Astrocyte of the hippocampus (primary cell): ENCODE measurements at regions not wholly inside any gene's neighbourhood (a gene's known extent, or its start where the extent isn't known, plus 50 kb on each side); places are given as distances from the start of the nearest gene placed in this dataset.
A peak's percentile ranks its signal among the peaks of the same experiment; 100 is the strongest.
"Not testable (repeated sequence)": the region's sequence is repeated elsewhere in the genome, so short reads cannot be mapped to it uniquely, and the experiment has no call there.

Source experiments
- DNase-seq: peaks from one replicate; pipeline ENCODE4 v3.0.0; 2011; ENCODE audit warnings: low read depth, low spot score

DNA sequence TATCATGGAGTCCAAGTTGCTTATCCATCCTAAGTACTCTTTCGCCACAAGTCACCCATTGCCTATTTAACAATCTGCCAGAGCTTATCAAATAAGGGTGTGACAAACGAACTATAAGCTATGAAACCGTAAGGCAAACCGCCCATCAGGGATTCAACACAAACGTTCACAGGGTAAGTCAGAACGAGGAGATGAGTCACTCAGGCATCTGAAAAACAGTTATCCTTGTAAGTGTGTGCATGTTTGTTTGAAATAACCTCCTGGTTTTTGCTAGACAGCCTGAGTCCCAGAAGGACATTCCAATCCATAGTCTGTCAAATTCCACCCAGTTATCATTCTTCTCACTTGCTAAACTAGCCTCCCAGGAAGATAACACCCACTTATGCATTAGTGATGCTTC is 299.1 kb downstream of the PAX3 start:
- DNase-seq = peak; percentile 61

DNA sequence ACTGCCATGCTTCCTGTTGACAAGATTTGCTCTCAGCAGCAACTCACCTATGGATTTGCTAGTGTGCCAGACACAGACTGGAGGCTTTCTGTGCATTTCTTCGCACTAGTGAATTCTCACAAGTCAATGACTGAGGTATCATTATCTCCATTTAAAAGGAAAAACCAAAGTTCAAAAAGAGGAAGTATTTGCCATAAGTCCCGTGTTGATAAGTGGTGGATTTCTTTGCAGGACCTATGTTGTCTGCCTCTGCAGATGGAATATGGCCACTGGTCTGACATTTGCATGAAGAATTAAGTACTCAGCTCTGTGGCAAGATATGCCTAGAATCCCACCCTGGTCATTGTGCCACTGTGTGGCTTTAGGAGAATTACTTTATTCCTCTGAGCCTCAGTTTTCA is 299.6 kb downstream of the PAX3 start:
- DNase-seq = no peak

DNA sequence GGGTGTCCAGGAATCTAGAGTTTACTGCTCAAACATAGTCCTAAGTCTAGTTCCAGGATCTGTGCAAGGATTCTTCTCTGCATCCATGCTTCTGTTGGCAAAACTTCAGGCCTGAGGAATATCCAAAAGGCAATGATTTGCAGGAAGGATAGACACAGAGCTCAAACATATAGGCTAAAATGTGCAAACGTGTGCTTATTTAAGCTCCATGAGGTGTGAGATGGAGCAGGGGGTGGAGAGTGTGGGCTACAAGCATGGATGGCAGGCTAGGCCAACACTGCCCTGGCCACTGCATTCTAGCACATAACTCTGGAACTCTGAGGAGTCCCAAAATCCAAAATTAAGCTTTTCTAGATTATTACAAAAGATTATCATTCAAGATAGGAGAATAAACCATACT is 301.1 kb downstream of the PAX3 start:
- DNase-seq = no peak

DNA sequence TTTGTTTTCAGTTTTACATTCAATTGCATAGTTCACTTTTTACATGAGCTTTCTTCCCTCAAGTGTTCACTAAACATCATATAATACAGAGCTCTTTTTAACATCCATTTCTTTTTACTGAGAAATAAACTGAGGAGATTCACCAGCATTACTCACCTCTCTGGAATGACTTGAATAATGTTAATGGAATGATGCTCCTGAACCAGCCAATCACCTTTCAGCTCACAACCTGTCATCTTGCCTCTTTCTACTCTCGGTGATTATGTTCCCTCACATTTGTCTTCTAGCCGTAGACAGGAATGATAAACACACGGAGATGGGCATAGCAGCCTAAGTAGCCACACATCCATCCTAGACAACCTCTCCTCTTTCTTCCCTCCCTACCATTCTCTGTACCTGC is 301.7 kb downstream of the PAX3 start:
- DNase-seq = peak; percentile 88

DNA sequence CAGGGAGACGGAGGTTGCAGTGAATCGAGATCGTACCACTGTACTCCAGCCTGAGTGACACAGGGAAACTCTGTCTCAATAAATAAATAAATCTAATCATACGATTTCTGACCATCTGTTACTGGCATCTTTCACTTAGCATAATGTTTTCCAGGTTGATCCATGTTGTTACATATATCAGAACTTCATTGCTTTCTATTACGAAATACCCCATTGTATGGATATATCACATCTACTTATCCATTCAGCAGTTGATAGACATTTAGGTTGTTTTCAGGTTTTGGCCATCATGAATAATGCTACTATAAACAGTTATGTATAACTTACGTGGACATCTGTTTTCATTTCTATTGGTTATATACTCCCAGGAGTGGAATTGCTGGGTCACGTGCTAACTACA is 303.9 kb downstream of the PAX3 start:
- no peak for DNase-seq

DNA sequence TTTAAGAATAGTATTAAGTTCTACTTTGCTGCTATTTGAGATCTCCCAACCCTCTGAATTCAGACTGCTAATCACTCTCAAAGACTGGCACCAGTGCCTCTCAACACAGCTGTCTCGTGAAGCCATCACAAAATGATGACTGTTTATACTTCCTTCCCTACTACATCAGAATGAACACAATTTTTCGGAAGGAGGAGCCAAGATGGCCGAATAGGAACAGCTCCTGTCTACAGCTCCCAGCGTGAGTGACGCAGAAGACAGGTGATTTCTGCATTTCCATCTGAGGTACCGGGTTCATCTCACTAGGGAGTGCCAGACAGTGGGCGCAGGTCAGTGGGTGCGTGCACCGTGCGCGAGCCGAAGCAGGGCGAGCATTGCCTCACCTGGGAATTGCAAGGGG is 314.4 kb downstream of the PAX3 start:
- DNase-seq = not testable (repeated sequence)

DNA sequence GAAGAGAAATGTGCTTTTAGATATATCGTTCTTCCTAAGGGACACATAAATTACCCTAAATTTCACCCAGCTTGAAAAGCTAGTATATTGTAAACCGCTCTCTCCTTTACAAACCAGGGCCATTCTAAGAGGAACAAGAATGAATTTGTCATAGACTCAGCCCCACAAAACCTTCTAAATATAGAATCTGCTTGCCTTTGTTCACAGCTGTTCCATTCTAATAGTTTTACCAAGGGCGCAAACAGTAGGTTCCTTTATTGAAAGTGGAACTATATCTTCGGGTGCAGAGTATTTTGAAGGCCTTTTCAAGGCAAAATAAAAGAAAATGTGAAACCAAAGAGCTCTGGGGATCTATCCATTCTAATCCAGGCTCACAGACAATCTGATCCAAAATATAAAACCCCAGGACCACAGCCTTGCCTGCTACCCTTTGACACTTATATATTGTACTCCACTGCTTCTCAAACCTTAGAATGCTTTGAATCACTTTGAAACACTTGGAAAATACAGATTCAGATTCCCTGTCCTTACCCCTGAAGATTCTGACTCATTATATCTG is 316.8 kb downstream of the PAX3 start:
- peak; percentile 6 for DNase-seq

DNA sequence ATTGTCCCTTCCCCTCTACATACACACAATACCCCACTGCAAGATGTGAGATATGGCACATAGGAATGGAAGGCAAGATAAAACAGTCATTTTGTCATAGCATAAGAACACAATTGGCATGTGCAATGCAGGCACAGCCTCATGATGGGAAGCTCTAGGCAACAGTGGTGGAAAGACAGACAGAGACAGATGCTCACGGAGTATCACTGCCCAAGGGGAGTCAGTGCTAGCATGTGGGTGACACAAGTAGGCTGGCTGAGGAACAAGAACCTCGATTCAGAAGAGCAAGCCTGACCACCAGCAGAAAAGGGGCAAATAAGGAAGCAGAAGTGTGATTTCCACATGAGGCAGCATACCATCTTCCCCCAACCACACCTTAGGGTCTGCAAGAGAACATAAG is 323.6 kb downstream of the PAX3 start:
- no peak for DNase-seq

DNA sequence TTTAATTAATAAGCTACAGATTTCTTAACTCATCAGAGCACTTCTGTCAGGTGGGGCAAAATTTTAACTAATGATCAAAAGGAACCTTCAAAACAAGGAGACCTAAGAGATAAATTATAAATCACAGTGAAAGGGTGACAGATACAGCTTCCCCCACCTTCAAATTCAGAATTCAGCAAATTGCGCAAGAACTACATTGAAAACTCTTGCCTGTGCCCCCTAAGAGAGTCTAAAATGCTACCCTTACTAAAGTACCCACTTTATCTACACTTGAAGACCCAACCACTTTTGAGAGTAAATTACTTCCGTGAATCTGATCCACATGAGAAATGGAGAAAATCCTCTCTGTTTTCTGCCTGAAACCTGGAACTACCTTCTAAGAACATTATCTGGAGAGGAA is 324.9 kb downstream of the PAX3 start:
- DNase-seq = no peak

DNA sequence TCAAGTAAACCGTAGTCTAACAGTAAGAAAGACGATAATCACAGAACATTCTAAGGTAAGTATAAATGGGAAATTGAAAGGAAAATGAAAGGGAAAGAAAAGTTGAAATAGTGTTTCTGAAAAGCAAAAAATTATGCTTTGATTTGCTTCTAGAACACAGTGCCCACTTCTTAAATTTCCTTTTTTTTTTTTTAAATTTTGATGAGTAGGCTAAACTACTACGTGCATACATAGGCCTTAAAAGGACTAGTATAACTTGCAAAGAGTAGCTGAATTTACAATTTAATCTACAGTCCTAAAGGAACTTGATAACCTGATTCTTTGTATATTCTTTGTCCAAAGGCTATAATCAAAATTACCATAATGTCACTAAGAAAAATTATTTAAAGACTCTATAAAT is 325.3 kb downstream of the PAX3 start:
- DNase-seq = no peak

DNA sequence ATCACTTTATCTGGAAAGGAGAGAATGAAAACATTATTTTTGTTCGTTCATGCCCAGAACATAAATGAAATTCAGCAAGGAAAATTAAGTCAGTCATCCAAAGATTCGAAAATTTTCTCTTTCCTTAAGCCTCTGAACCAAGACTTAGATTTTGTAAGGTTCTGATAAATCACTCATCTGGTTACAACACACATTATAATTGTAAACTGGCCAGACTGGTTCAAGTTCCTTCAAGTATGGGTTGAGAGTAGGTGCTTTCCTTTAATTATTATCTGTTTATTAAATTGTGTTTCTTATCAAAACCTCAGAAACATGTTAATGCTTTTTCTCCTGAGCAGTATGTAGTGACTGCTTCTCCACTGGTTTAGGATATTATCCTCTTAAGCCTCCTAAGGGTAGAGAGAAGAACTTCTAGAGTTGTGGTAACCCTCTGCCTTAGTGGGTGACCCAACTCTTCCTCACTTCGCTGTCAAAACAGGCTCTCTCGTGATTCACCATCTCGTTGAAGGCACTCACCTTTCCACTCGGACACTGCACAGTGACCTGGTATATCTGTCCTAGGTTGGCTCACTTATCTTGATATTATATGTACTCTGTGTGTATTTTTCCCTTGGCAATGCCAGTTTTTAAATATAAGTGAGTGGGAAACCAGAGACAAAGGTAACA is 325.9 kb downstream of the PAX3 start:
- no peak for DNase-seq

DNA sequence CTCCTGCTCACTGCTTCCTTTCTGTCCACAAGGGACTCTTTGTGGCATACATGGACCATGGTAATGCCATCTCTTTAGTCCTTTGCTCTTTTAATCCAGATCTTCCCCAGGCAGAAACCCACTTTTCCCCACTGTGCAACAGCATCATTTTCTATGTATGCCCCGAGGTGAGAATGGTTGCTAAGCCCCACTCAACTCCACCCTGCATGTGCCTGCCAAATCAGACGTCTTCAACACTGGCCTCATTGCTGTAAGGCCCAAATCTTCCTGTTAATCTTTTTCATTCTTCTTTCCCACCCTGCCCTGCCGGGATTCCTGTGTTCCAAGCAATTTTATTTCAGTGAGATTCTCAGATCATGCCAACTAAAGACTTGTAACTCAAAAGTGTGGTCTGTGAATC is 328.4 kb downstream of the PAX3 start:
- DNase-seq = no peak

DNA sequence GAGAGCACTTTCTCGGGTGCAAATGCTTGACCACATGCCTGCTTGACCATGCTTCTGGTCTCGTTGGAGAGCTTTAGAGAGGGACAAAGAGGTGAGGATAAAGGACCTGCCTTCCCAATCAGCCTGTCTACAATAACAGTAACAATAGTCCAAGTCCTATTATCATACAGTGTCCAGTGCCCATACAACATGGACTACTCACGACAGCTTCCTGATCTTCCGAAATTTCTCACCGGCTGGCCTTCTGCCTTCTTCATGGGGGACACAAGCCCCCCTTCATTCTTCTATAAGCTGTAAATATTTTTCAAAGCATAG is 329.0 kb downstream of the PAX3 start:
- DNase-seq = no peak

DNA sequence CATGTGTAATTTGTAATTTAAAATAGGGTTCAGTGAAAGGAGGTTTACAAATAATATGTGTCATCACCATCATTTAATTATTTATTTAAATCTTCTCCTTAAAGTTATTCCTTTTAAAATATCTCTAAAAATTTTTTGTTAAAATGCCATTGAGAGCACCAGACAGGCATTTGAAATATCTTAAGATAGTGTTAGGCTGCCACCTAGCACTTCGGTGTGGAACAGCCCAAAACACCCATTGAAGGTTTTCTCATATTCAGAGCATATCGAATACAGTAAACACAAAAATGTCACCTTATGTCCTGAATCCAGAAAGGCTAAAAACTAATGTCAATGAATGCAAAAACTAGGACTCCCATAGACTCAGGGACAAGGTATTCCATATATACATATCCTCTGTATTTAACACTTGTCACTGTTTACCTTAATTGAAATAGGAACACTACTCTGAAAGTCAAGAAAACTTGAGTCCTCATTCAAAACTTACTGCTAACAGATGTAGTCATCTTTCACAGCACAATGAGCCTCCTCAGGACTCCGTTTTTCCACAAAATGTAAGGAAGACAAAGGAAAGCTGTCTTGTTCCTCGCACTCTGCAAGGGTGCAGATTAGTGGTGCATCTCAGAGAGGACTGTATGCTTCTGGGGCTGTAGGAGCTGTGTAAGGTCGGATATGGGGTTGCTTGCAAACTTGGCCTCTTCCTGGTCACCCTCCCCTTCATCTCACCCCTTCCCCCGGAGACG is 329.5 kb downstream of the PAX3 start:
- peak; percentile 70 for DNase-seq

DNA sequence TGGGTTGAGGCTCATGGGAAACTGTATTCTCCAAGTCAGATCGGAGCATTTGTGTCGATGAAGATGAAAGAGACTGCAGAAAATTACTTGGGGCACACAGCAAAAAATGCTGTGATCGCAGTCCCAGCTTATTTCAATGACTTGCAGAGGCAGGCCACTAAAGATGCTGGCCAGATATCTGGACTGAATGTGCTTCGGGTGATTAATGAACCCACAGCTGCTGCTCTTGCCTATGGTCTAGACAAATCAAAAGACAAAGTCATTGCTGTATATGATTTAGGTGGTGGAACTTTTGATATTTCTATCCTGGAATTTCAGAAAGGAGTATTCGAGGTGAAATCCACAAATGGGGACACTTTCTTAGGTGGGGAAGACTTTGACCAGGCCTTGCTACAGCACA is 336.6 kb downstream of the PAX3 start:
- DNase-seq = no peak

DNA sequence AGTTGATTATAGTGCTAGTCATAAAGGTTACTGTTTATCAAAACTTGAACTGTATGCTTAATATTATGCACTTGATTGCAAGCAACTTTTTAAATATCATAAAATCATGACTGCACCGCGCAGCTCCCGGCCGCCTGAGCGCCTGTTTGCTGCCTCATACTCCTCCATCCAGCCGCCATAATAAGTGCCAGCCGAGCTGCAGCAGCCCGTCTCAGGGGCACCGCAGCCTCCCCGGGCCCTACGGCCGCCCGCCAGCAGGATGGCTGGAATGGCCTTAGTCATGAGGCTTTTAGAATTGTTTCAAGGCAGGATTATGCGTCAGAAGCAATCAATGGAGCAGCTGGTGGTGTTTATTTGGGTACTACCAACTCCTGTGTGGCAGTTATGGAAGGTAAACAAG is 337.2 kb downstream of the PAX3 start:
- no peak for DNase-seq

DNA sequence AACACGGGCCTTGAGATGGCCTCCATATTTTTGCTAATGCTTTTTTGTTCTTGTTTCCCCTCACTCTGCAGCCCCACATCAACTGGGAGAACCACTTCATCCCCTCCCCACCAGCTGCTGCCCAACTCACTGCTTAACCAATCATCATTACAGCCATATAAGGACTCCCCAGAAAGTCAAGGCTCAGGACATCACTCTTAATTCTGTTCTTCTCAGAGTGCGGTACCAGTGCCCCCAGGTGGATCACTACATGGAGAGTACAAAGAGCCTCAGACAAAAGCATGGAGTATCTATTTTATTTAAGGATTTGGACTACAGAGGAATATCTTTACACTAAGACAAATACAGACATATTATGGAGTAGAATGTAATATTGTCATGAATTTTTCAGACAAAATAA is 340.6 kb downstream of the PAX3 start:
- peak; percentile 47 for DNase-seq

DNA sequence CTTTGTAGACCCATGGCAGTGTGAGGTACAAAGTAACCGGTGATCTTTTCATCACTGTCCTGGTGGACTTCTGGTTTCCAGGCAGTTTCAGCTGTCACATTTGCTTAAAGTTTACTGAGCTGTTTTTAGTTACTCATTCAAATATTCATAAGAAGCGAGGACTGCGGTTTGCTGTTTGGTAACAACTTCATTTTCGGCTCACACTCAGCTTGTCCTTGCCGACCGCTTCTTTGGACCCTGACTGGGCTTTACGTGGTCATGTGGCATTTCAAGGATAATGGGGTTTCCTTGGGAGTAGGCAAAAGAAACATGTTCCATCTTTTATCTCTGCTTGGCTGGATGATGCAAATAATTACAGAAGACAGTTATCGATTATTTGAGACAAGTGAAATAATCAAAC is 350.7 kb downstream of the PAX3 start:
- no peak for DNase-seq

DNA sequence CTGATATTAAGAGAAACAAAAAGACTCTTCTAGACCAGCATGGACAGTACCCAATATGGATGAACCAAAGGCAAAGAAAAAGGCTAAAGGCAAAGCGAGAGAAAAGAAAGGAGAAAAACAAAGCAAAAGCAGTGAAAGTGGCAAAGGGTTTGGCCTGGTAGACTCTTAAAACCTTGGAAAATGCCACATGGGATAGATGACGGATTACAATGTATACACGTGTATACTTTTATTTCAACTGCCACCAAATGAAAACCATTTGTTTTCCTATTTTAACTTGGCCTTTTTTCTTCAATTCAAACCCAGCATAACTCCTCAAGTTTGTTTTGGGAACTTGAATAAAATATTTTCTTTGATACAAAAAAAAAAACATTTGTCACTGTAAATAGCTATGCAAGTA is 354.3 kb downstream of the PAX3 start:
- DNase-seq = not testable (repeated sequence)

DNA sequence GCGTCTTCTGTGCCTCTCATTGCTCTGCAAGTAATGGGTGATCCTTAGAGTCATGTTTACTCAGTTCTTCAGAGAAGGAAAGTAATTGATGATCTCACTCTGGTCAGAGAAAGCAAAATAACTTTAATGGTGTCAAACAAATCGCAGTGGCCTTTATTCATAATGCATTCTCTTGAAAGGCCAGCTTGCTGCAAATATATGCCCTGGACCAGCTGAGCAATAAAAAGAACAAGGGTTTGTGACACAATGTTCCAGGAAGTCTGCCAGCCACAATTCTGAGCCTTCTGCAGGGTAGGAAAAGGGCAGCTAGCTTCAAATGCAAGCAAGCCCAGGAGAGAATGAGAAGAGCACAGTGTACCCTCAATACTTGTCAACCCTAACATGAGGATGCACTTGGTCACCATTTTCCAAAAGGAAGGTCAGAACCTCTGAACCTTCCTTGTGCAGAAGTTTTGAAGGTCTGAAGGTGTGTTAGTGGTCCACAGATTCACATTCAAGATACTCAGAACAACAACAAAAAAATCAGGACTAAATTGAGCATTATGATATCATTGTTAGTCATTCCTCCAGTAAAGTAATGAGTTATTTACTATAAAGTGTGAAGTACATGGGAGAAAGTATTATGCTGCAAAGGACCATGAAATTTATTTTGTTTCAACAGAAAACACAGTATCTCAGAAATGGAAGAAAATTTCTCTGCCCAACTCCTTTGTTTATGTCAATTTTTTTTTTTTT is 355.6 kb downstream of the PAX3 start:
- peak; percentile 92 for DNase-seq

DNA sequence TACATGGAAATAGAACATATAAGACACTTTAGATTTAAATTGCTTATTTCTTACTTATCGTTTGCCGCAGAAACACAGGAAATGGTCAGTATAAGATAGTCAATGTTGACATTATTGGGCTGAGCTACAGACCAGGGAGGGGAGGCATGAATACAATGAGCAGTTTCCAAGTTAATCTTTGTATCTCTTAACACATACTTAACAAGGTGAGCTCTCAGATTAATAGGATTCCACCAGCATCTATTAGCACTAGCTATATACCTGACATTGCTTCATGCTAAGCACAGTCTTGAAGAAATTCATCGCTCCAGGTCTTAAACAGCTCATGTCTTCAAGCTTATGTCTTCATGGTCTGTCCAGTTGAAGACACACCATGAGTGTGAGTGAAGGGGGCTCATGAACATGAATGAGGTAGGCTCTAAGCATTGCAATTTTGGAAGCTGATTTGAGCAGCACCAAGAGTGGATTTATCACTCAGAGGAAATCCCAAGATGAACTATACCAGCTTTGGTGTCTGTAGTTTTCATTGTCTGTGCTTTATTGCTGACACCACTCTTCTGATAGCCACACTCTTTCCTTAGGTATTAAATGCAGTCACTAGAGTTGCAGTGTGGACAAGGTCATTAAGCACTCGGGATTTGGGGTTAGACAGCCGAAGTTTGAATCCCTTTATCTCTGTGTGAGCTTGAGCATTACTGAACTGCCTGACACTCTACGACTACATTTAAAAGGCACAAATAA is 359.3 kb upstream of the EPHA4 start:
- DNase-seq = no peak

DNA sequence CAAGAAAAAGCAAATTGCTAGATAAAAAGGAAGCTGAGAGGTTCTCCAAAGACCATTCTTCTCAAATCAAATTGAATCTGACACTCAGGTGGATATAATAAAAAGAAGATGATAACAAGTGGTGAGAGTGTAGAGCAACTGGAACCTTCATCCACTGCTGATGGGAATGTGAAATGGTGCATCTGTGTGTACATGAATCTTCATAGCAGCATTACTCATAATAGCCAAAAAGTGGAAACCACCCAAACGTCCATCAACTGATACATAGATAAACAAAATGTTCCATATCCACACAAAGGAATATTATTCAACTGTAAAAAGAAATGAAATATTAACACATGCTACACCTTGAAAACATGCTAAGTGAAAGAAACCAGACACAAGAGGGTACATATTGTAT is 357.2 kb upstream of the EPHA4 start:
- no peak for DNase-seq
